Endothelial cell of hepatic sinusoid (primary cell): ENCODE measurements at regions not wholly inside any gene's neighbourhood (a gene's known extent, or its start where the extent isn't known, plus 50 kb on each side); places are given as distances from the start of the nearest gene placed in this dataset.
"Not testable (repeated sequence)": the region's sequence is repeated elsewhere in the genome, so short reads cannot be mapped to it uniquely, and the experiment has no call there.

Experiments used
- in situ Hi-C: cut with HindIII; loops from 2 replicates; pipeline ENCODE4 v1.10.0; 2017; ENCODE audit warnings: low sequenced_read_pairs

- in situ Hi-C loops: no loop called here
These were observed 240.3 kb upstream of the ETAA1 start for GRCh38 chr2:67156796-67157195.

GRCh38 chr2:67158718-67159117 lies 238.4 kb upstream of the ETAA1 start:
- in situ Hi-C loops: no loop called here

DNA sequence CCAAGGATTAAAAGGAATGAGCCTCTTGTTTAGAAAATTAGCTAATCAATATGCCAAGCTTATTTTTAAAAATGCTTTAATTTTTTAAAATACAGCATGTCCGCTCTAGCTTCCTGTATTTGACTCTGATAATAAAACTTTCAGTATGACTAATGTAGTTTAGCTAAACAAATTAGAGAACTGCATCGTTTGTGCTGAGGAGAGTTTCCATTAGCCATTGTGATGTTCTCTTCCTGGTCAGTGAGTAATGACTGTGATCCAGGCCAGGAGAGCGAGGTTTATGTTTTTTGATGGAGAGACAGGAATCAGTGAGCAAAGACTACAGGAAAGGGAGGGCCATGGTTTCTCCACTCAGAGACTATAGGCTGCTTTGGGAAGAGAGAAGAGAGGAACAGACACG lies 237.2 kb upstream of the ETAA1 start:
- in situ Hi-C loops: no loop called here

DNA sequence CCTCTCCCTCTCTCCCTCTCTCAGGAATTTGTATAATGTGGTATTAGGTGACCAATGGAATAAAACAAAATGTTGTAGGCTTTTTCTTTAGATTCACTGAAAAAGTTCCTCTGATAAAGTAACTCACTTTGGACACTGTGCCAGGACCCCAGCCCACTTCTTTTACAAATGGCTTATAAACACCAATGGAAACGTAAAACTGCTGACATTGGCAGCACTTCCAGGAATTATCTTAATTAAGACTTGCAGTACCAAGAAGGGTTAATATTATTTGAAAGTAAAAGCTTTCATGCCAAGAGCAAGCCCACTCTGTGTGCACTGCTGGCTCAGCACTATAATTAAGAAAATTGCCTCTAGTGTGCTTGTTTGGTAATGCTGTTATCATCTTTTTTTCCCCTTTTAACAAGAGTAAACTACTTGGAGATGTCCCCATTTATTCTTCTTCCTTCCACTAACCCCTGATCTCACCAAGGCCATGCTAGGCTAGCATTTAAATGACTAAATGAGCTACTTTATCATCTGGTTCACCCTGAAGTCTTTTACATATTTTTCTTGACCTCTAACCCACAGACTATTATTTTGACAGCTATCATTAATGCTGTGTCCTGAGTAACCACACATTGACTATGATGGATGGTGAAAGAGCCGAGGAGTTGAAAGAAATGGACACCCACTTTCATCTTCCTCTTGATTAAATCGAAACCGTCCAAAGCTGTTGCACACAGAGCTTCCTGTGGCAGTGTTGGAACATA lies 232.2 kb upstream of the ETAA1 start:
- in situ Hi-C loops: no loop called here

GRCh38 chr2:67165523-67165990 lies 231.6 kb upstream of the ETAA1 start:
- in situ Hi-C loops: no loop called here

DNA sequence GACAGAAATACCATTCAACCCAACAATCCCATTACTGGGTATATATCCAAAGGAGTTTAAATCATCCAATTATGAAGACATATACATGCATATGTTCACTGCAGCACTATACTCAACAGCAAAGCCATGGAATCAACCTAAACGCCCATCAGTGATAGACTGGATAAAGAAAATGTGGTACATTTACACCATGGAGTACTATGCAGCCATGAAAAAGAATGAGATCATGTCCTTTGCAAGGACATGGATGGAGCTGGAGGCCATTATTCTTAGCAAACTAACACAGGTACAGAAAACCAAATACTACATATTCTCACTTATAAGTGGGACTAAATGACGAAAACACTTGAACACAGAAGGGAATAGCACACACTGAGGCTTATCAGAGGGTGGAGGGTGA lies 230.6 kb upstream of the ETAA1 start:
- in situ Hi-C loops: not testable (repeated sequence)

- in situ Hi-C loops: no loop called here
These were observed 227.6 kb upstream of the ETAA1 start for GRCh38 chr2:67169417-67170140.

DNA sequence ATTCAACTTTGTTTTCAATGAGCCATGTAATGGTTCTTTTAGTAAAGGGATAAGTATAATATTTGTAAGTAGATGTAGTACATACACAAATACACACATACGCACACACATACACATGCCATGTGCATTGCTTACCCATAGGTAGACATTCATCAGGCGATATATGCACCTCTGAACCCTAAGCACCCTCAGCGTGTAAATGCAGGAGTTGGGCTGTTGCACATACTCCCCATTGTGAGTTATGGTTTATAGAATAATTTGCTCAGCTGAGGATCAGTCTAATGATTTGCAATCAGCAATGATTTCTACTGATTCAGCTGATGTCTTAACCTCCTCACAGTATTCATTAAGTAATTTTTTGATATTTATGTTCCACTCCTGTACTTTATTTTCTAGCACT lies 217.6 kb upstream of the ETAA1 start:
- in situ Hi-C loops: no loop called here

DNA sequence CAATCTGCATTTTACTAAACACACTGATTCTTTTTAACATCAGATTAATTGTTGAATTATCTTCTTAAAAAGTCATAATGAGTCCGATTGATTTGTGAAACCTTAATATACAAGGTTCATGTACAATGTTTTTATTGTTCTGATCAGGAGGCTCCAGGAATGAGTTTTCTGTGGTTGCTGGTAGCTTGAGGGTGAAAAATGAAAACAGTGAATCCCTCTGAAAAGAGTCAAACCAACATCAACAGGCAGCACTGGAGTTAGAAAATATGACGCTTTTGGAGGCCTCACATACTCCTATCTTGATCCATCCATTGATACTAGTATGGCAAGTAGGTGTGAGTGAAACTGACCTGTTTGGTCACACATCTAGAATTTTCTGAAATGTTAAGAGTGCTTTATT lies 216.3 kb upstream of the ETAA1 start:
- in situ Hi-C loops: no loop called here

DNA sequence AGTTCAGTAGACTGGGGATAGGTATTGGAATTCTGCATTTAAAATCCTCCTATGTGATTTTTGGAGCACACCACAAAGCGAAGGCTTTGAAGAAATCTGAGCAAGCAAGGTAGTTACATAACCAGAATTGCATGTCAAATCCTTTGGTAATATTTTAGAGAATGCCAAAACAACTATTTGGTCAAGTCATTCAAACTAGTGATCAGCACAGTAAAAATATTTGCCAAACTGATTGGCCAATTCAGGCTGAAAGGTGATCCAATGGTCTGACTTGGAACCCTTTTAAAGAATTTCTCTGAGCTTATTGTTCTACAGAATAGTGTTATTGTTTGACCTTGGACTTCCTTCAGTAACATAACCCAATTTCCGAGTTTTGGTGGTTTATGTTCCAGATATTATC lies 214.2 kb upstream of the ETAA1 start:
- in situ Hi-C loops: no loop called here

DNA sequence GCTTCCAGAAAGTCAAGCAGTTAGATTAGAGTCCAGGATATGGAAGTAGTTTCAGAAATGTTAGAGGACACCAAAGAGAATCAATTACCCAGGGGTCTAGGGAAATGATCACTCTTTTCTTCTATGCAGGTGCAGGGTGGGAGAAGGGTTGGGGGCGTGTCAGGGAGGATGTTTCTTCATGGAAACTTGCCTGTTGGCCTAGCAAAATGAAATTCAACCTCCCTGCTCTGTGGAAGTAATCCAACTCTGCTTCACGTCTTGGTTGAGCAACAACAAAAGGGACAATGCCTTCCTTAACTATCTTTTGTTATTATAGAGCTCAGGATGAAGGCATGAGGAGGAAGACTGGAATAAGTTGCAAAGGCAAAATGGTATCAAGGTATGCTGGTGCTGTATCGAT lies 210.8 kb upstream of the ETAA1 start:
- in situ Hi-C loops: no loop called here

DNA sequence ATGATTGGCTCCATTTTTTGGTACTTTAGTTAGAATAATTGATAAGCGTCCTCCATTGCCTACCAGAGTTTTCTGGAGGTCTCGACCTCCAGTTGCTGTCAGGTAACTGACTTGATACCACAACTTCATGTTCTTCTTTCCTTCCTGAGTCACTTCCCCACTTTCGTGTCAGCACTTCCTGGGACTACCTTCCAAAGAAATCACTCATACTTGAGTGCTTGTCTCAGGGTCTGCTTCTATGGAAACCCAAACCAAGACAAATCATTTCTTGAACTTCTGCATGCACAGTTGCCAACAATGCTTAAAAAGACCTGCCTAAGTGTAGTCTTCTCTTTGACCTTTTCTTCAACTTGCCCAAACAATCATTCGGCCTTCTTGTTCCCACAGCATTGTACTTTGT lies 210.3 kb upstream of the ETAA1 start:
- in situ Hi-C loops: no loop called here

DNA sequence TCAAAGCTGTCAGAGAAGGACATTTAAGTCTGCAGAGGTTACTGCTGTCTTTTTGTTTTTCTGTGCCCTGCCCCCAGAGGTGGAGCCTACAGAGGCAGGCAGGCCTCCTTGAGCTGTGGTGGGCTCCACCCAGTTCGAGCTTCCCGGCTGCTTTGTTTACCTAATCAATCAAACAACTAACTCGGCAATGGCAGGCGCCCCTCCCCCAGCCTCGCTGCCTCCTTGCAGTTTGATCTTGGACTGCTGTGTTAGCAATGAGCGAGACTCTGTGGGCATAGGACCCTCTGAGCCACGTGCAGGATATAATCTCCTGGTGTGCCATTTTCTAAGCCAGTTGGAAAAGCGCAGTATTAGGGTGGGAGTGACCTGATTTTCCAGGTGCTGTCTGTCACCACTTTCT lies 201.8 kb upstream of the ETAA1 start:
- in situ Hi-C loops: not testable (repeated sequence)

GRCh38 chr2:67201521-67201920 lies 195.6 kb upstream of the ETAA1 start:
- in situ Hi-C loops: loop anchor here (10.0 kb wide), 1 partner anchor 787 kb away; no protein-coding TSS in a partner anchor

GRCh38 chr2:67204349-67204748 lies 192.8 kb upstream of the ETAA1 start:
- in situ Hi-C loops: loop anchor here (10.0 kb wide), 1 partner anchor 790 kb away; no protein-coding TSS in a partner anchor

DNA sequence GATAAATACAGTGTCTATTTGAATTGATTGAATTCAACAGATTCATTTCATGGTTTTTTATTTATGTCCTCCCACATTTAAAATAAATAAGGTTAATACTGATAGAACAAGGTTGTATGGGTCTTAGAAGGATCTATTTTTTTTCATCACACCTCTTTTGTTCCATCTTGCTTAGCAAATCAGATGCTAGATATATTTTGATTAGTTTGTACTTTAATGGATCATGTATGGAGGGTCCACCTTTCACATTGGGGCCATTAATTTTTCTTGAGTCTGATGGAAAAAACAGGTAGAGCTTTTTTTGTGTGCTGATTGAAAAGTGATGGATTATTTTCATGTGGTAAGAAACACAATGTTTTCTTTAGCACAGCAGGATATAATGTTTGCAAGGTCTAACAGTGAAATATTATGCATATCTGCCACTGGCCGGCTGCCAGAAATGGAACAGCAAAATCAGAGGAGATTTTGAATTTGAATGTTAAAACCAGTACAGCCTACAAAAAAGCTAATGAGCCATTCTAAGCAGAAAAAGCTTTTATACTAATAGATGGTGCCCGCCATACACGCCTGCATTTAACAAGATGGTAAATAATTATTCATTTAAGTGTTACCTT lies 188.1 kb upstream of the ETAA1 start:
- in situ Hi-C loops: loop anchor here (10.0 kb wide), 1 partner anchor 794 kb away; no protein-coding TSS in a partner anchor

- in situ Hi-C loops: no loop called here
These were observed 186.7 kb upstream of the ETAA1 start for GRCh38 chr2:67210430-67210829.

DNA sequence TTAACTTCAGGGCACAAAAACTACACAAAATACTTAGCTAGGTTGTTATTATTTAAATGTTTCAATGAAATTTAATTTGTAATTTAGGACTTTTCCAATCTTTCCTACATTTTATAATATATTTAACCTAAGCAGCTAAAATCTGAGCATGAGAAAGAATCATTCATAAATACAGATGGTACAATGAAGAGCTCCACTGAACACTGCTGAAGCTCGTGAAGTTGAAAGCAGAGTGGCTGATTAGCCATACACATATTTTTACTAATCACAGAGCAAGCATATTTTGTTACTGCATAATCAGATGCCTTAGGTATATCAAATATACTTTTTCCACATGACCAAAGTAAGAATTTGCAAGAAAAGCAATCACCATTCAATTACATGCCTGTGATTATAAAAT lies 184.9 kb upstream of the ETAA1 start:
- in situ Hi-C loops: no loop called here

DNA sequence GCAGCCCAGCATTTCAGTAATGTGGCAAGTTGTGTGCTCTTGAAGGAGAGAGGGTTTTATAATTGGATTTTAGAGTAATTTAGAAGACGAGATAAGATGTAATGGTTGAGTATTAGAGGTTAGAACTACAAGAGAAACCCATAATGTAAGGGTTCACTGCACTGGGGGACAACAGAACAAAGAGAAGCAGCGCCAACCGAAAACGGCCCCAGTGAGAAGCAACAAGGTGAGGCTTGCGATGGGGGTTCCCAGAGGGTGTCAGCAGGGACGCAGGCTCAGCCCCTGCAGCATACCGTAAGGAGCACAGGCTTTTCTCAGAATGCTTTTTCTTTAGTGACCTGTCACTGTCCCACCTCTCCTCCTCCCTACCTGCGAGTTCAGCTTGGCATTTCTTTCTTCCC lies 183.9 kb upstream of the ETAA1 start:
- in situ Hi-C loops: no loop called here

- in situ Hi-C loops: no loop called here
These were observed 183.3 kb upstream of the ETAA1 start for GRCh38 chr2:67213677-67214402.

DNA sequence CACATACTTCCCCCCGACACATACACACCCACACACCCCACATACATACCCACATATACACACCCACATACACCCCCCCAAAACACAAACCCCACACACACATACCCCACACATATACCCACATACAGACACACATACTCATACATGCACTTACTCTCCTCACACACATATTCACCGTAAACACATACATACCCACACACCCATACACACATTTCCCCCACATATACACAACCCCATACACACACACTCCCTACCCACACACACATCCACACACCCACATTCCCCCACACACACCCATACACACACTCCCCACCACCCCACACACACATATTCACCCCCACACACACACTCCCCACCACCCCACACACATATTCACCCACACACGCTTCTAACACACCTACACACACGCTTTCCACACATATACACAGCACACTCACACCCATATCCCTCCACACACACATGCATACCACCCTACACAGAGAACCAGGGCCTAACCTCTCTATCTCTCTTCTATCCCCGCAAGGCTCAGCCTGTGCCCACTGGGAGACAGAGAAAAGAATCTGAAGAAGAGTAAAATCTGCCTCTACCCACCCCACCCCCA lies 182.4 kb upstream of the ETAA1 start:
- in situ Hi-C loops: no loop called here
